CD14-positive monocyte (primary cell): ENCODE measurements at regions not wholly inside any gene's neighbourhood (a gene's known extent, or its start where the extent isn't known, plus 50 kb on each side); places are given as distances from the start of the nearest gene placed in this dataset.

ENCODE experiments used
- DNase-seq, 3 donors: peaks; one replicate each; pipeline ENCODE4 v3.0.0-alpha.2; 2011 to 2022
- H2AFZ ChIP-seq: 2 replicates; pipeline ENCODE4 v1.6.0; 2012; ENCODE audit warnings: mild to moderate bottlenecking, low read depth, low read length, inconsistent platforms; ENCODE audit not compliant: insufficient read depth, poor library complexity, severe bottlenecking
- H3K27ac ChIP-seq, 2 donors: 1 replicate in 1 of 2; 2 replicates in 1 of 2; pipeline ENCODE4 v1.5.1; 2012 to 2013; ENCODE audit warnings: low read length in 2 of 2, control low read depth in 1 of 2, inconsistent platforms in 1 of 2, low read depth in 1 of 2, mild to moderate bottlenecking in 1 of 2
- H3K27me3 ChIP-seq, 2 donors: one replicate each; pipeline versions ENCODE4 v1.6.0 to v1.6.1; 2011 to 2013; ENCODE audit warnings: low read length in 2 of 2; ENCODE audit not compliant: control insufficient read depth in 2 of 2, insufficient read depth in 2 of 2
- H3K36me3 ChIP-seq, 2 donors: replicated peaks in 1 of 2; 1 replicate in 1 of 2; 2 replicates in 1 of 2; pipeline versions ENCODE4 v1.5.1 to v1.6.1; 2012 to 2013; ENCODE audit warnings: low read length in 2 of 2, control low read depth in 1 of 2, inconsistent platforms in 1 of 2, mild to moderate bottlenecking in 1 of 2; ENCODE audit not compliant: insufficient read depth in 2 of 2, control insufficient read depth in 1 of 2
- H3K4me1 ChIP-seq, 2 donors: 1 replicate in 1 of 2; 2 replicates in 1 of 2; pipeline versions ENCODE4 v1.5.1 to v1.6.1; 2012 to 2013; ENCODE audit warnings: low read length in 2 of 2, control low read depth in 1 of 2, inconsistent platforms in 1 of 2, mild to moderate bottlenecking in 1 of 2, moderate library complexity in 1 of 2; ENCODE audit not compliant: insufficient read depth in 2 of 2, control insufficient read depth in 1 of 2
- H3K4me2 ChIP-seq: replicated peaks from 2 replicates; pipeline ENCODE3; 2012; ENCODE audit warnings: low read length, moderate library complexity, mild to moderate bottlenecking; ENCODE audit not compliant: poor library complexity, severe bottlenecking; ENCODE audit errors: extremely low read depth
- H3K4me3 ChIP-seq, 3 experiments: fragments of 200-600 bp in 1 of 3; sonication (generic) in 1 of 3; replicated peaks in 1 of 3; 1 replicate in 2 of 3; 2 replicates in 1 of 3; pipeline ENCODE4 v1.5.1; 2011 to 2013; ENCODE audit warnings: low read length in 3 of 3, mild to moderate bottlenecking in 3 of 3, control low read depth in 2 of 3, low read depth in 2 of 3, inconsistent platforms in 1 of 3, moderate library complexity in 1 of 3
- H3K79me2 ChIP-seq: 2 replicates; pipeline ENCODE4 v1.6.0; 2012; ENCODE audit warnings: mild to moderate bottlenecking, control low read depth, inconsistent platforms, low read length, moderate library complexity; ENCODE audit not compliant: insufficient read depth
- H3K9ac ChIP-seq: 2 replicates; pipeline ENCODE4 v1.6.0; 2017; ENCODE audit warnings: low read length, mild to moderate bottlenecking; ENCODE audit not compliant: insufficient read depth, poor library complexity, severe bottlenecking
- H3K9me3 ChIP-seq, 2 donors: replicated peaks in 1 of 2; 1 replicate in 1 of 2; 2 replicates in 1 of 2; pipeline versions ENCODE4 v1.5.1 to v1.6.1; 2012 to 2013; ENCODE audit warnings: low read length in 2 of 2, control low read depth in 1 of 2; ENCODE audit not compliant: control insufficient read depth in 1 of 2, insufficient read depth in 1 of 2
- H4K20me1 ChIP-seq: 2 replicates; pipeline ENCODE4 v1.6.0; 2012; ENCODE audit warnings: mild to moderate bottlenecking, low read length, control low read depth, moderate library complexity; ENCODE audit not compliant: insufficient read depth
- H3K27ac Mint-ChIP-seq, 7 donors: one replicate each; pipeline ENCODE4 v1.8.0; 2020; ENCODE audit warnings: mild to moderate bottlenecking in 7 of 7, mixed read lengths in 7 of 7, moderate library complexity in 6 of 7, inconsistent platforms in 2 of 7
- H3K27me3 Mint-ChIP-seq, 3 donors: one replicate each; pipeline ENCODE4 v1.8.0; 2021 to 2022; ENCODE audit warnings: low read depth in 3 of 3, mild to moderate bottlenecking in 3 of 3, mixed read lengths in 3 of 3, moderate library complexity in 3 of 3, inconsistent platforms in 1 of 3
- H3K36me3 Mint-ChIP-seq, 2 donors: one replicate each; pipeline ENCODE4 v1.8.0; 2020; ENCODE audit warnings: mixed read lengths in 2 of 2, inconsistent platforms in 1 of 2, mild to moderate bottlenecking in 1 of 2
- H3K4me1 Mint-ChIP-seq: one replicate; pipeline ENCODE4 v1.8.0; 2020; ENCODE audit warnings: mild to moderate bottlenecking, mixed read lengths
- H3K4me3 Mint-ChIP-seq, 2 donors: one replicate each; pipeline ENCODE4 v1.8.0; 2020; ENCODE audit warnings: mild to moderate bottlenecking in 2 of 2, mixed read lengths in 2 of 2, moderate library complexity in 1 of 2
- H3K9me3 Mint-ChIP-seq, 7 donors: one replicate each; pipeline ENCODE4 v1.8.0; 2020 to 2022; ENCODE audit warnings: mixed read lengths in 7 of 7, mild to moderate bottlenecking in 6 of 7, moderate library complexity in 6 of 7, inconsistent platforms in 2 of 7
- CTCF ChIP-seq: fragments of 200-600 bp; IDR thresholded peaks from one replicate; pipeline ENCODE4 v1.8.0; 2022; ENCODE audit warnings: antibody characterized with exemption, mild to moderate bottlenecking
- WGBS: methylation state at CpG from one replicate; pipeline ENCODE4 v1.1.5; 2013; ENCODE audit warnings: missing lambda C conversion rate; ENCODE audit not compliant: insufficient coverage; 5-methylcytosine and 5-hydroxymethylcytosine counted together
- intact Hi-C, 2 donors: fragments of 100-400 bp; cut with micrococcal nuclease; formaldehyde crosslinking; loops; one replicate each; pipeline versions ENCODE4 v1.15.0 to v1.15.1; 2023

DNA sequence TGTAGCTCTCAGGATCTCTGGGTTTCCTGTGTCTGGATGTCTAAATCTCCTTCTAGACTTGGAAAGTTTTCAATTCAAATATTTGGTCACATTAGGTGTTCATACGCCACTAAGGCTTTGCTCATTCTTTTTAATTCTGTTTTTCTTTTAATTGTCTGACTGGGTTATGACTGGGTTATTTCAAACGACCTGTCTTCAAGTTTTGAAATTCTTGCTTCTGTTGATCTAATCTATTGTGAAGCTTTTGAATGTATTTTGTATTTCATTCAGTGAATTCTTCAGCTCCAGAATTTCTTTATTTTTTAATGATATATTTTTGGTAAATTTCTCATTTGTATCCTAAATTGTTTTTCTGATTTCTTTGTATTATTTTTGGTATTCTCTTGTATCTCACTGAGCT lies 81.0 kb upstream of the PCDH10 start:
- no peaks in the 10 kb centered on the region for H3K79me2 ChIP-seq
- H3K27me3 Mint-ChIP-seq, result no peaks in the 10 kb centered on the region
- H3K27ac Mint-ChIP-seq, result no peak overlapping the region
- no CpG with 5 or more reads among the region's 2 CpGs for WGBS
- no peak for TF ChIP-seq CTCF
- no peak overlapping the region for H3K4me3 ChIP-seq
- H3K9me3 ChIP-seq, result peaks cover 8 to 18% of the 10 kb centered on the region in 2 donors
- peaks cover 4 to 11% (median 9%) of the 10 kb centered on the region in 7 donors for H3K9me3 Mint-ChIP-seq
- DNase-seq, result no peak
- intact Hi-C loops, result no loop called here
- H3K27ac ChIP-seq, result no peak overlapping the region
- H4K20me1 ChIP-seq, result no peaks in the 10 kb centered on the region
- H3K27me3 ChIP-seq, result no peaks in the 10 kb centered on the region
- no peak overlapping the region for H3K9ac ChIP-seq
- no peak overlapping the region for H3K4me3 Mint-ChIP-seq
- H2AFZ ChIP-seq, result no peak overlapping the region
- H3K4me1 Mint-ChIP-seq, result no peaks in the 10 kb centered on the region
- H3K4me2 ChIP-seq, result no peak overlapping the region
- H3K36me3 ChIP-seq, result no peaks in the 10 kb centered on the region
- H3K4me1 ChIP-seq, result no peaks in the 10 kb centered on the region
- H3K36me3 Mint-ChIP-seq, result no peaks in the 10 kb centered on the region

- Histone ChIP-seq H3K27me3 (no peaks in the 10 kb centered on the region), H3K9me3 (peaks cover 0 to 3% of the 10 kb centered on the region in 2 donors), H3K4me2 (no peak overlapping the region), H3K4me3 (no peak overlapping the region), H3K36me3 (no peaks in the 10 kb centered on the region), H4K20me1 (no peaks in the 10 kb centered on the region), H3K4me1 (no peaks in the 10 kb centered on the region), H3K27ac (no peak overlapping the region), H2AFZ (no peak overlapping the region), H3K79me2 (no peaks in the 10 kb centered on the region), H3K9ac (no peak overlapping the region)
- H3K36me3 Mint-ChIP-seq, result no peaks in the 10 kb centered on the region
- no peaks in the 10 kb centered on the region for H3K4me1 Mint-ChIP-seq
- no peak for DNase-seq
- no peak for TF ChIP-seq CTCF
- H3K4me3 Mint-ChIP-seq, result no peak overlapping the region
- 54% methylated on average over 2 of the region's 2 CpGs for WGBS
- H3K27ac Mint-ChIP-seq, result no peak overlapping the region
- intact Hi-C loops, result no loop called here
- no peaks in the 10 kb centered on the region for H3K27me3 Mint-ChIP-seq
- peaks cover 0 to 6% (median 2%) of the 10 kb centered on the region in 7 donors for H3K9me3 Mint-ChIP-seq
Observed at GRCh38 chr4:133081246-133081645, 67.8 kb upstream of the PCDH10 start.
